RWPE1 (cell line): ENCODE measurements at regions not wholly inside any gene's neighbourhood (a gene's known extent, or its start where the extent isn't known, plus 50 kb on each side); places are given as distances from the start of the nearest gene placed in this dataset.

ENCODE experiments used
- CTCF ChIA-PET: fragments of 350-600 bp; sonication (Branson Sonifier 250); formaldehyde crosslinking; extraction: SDS; loops from one replicate; lab custom pipeline; 2021; lab: Yijun Ruan, JAX
- POLR2A ChIA-PET: fragments of 400-600 bp; formaldehyde crosslinking; extraction: SDS; loops from one replicate; lab custom pipeline; 2020; ENCODE audit warnings: antibody characterized with exemption; ENCODE audit not compliant: low non-redundant PET; lab: Yijun Ruan, JAX
- DNase-seq: peaks from one replicate; pipeline ENCODE4 v3.0.0; 2012; ENCODE audit warnings: low spot score
- H3K27ac ChIP-seq: fragments of 450-650 bp; 2 replicates; pipeline ENCODE4 v1.5.1; 2017
- TF ChIP-seq, protein P1 (sequence below): fragments of 450-650 bp; conservative IDR thresholded peaks from 2 replicates; pipeline ENCODE4 v1.5.1; 2017; ENCODE audit warnings: low read depth, mild to moderate bottlenecking

DNA sequence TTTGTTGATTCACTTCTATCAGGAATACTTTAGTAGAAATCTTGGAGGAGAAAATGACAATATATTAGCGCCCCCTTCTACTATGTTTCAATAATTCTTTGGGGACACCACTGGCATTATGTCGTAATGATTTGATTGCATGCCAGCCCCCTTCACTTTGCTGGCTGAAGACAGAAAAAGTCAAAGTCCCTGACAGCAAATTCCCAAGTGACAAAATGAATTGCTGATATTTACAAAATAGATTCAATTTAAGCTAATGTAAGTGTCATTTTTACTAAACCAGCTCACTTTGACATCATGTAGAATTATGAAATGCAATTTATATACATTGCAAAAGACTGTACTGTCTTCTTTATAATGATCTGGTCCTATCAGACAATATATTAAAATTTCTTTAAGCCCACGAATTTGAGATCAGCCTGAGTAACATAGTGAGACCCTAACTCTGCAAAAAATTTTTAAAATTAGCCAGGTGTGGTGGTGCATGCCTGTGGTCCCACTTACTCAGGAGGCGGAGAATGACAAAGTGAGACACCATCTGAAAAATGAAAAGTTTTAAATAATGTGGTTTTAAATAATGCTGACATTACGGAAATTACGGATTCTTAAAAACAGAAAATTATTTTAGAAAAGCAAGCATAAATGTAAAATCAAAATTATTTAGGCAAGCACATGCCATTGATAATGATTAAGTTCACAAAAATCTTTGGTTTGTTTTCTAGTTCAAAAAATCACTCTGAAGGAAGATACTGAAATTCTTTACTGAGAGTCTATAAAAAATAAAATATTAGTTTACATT lies 520.1 kb upstream of the PKDCC start:
- TF ChIP-seq, protein P1, sequence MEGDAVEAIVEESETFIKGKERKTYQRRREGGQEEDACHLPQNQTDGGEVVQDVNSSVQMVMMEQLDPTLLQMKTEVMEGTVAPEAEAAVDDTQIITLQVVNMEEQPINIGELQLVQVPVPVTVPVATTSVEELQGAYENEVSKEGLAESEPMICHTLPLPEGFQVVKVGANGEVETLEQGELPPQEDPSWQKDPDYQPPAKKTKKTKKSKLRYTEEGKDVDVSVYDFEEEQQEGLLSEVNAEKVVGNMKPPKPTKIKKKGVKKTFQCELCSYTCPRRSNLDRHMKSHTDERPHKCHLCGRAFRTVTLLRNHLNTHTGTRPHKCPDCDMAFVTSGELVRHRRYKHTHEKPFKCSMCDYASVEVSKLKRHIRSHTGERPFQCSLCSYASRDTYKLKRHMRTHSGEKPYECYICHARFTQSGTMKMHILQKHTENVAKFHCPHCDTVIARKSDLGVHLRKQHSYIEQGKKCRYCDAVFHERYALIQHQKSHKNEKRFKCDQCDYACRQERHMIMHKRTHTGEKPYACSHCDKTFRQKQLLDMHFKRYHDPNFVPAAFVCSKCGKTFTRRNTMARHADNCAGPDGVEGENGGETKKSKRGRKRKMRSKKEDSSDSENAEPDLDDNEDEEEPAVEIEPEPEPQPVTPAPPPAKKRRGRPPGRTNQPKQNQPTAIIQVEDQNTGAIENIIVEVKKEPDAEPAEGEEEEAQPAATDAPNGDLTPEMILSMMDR, result no peak
- POLR2A ChIA-PET, result no interaction called here
- CTCF ChIA-PET, result no interaction called here
- no peak for DNase-seq
- no peak overlapping the region for H3K27ac ChIP-seq

DNA sequence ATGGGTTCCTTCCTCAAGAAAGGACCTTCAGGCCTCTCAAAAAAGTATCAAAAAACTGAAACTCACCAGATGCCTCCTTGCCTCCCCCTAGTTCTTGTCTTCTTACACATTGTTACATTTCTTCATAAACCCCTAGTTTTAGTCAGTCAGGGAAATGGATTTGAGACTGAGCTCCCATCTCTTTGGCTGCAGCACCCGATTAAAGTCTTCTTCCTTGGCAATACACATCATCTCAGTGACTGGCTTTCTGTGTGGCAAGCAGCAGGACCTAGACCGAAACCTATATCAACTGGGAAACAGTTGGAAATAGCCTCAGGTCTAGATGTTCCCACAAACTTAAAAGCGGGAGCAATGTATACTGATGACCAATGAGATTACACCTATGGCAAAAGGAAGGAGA lies 512.2 kb upstream of the PKDCC start:
- no peak for DNase-seq
- H3K27ac ChIP-seq, result no peak overlapping the region
- CTCF ChIA-PET, result no interaction called here
- TF ChIP-seq, protein P1, result no peak
- POLR2A ChIA-PET, result no interaction called here

DNA sequence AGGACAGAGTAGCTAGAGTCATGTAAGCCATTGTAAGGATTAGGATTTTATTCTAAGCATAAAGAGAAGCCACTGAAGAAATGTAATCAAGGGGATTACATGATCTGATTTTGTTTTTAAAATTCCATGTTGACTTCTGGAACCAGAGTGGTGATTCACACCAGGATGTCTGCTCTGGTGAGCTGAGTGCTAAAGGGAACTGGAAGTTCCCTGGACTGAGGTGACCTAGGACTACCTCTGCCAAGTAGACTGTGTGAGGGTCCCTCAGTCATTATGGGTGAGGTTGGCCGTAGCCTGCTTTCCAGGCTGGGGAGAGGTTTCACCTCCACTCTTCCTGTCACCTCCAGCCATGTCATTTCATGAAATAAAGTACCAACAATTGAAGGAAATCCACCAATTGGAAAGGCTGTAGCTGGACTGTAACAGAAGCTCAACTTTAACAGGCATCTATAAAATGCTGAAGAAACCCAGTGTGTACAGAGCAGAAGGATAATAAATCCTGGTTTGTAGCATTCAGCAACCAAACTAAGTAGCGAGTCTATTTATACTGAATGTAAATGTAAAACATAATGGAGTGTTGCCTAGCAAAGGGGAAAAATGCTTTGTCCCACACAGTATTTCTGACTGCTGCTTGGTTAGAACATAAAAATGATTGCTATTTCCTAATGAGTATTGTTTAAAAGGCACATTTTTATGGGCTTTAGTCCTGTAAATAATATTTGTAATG lies 507.4 kb upstream of the PKDCC start:
- CTCF ChIA-PET, result interaction anchor here (0.7 kb wide), 1 partner anchor 224 kb away, joined by 4 read pairs; no protein-coding TSS in a partner anchor
- TF ChIP-seq, protein P1, result no peak
- H3K27ac ChIP-seq, result no peak overlapping the region
- DNase-seq, result no peak
- POLR2A ChIA-PET, result no interaction called here

DNA sequence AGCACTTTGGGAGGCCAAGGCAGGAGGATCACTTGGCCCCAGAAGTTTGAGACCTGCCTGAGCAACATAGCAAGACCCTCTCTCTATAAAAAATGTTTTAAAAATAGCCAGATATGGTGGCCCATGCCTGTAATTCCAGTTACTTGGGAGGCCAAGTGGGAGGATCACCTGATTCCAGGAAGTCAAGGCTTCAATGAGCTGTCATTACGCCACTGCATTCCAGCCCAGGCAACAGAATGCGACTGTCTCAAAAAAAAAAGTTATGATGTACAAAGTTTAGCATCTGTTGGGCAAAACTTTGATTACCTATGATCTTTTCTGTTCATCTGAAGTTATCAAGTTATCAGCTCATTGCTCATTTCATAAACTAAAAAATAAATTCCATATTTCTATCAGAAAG lies 504.1 kb upstream of the PKDCC start:
- ChIA-PET CTCF (interaction anchor here (0.6 kb wide), 1 partner anchor 543 kb away, joined by 4 read pairs; no protein-coding TSS in a partner anchor), POLR2A (no interaction called here)
- TF ChIP-seq, protein P1, result no peak
- no peak for DNase-seq
- no peak overlapping the region for H3K27ac ChIP-seq

DNA sequence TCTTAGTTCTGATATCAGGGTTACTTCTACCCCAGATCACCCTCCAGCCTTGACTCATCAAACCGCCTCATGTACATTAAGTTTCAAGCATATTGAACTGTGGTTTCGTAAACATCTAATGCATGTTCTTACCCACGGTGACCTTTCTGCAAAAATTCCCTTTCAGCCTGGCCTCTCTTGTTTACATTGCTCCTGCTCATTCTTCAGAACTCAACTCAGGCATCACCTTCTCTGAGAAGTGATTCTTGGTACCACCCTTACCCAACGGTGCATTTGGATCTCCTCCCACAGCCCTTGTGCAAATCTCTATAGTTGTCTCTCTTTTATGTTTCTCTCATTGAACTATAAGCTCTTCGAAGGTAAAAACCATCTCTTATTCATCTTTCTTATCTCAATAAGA lies 503.1 kb upstream of the PKDCC start:
- TF ChIP-seq, protein P1, result no peak
- no peak overlapping the region for H3K27ac ChIP-seq
- no peak for DNase-seq
- ChIA-PET POLR2A (interaction anchor here (0.7 kb wide), 1 partner anchor 71 kb away, joined by 3 read pairs; no protein-coding TSS in a partner anchor), CTCF (no interaction called here)

DNA sequence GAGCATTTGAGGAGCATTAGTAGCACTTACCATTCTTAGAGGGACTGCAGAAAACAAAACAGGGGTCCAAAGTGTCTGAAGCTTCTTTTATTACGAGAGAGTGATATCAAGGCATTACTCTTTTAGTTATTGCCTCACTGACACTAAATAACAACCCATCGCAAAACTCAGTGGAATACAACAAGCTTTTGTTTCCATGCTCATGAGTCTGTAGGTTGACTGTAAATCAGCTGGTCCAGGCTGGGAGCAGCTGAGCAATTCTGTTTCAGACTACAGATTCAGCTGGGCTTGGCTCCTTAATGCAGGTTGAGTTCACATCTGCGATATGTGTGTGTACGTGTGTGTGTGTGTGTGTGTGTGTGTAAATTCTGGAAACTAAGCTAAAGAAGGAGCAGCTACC lies 501.8 kb upstream of the PKDCC start:
- ChIA-PET POLR2A (no interaction called here), CTCF (no interaction called here)
- DNase-seq, result no peak
- H3K27ac ChIP-seq, result no peak overlapping the region
- TF ChIP-seq, protein P1, result no peak
